AG04449 (cell line): ENCODE measurements at regions not wholly inside any gene's neighbourhood (a gene's known extent, or its start where the extent isn't known, plus 50 kb on each side); places are given as distances from the start of the nearest gene placed in this dataset.

Source experiments
- CTCF ChIA-PET: fragments of 350-600 bp; formaldehyde crosslinking; extraction: SDS; loops from one replicate; lab custom pipeline; 2021; ENCODE audit warnings: antibody characterized with exemption; lab: Yijun Ruan, JAX
- POLR2A ChIA-PET: fragments of 400-600, 350-600 bp; formaldehyde crosslinking; extraction: SDS; loops from one replicate; lab custom pipeline; 2020; ENCODE audit warnings: antibody characterized with exemption, inconsistent platforms; lab: Yijun Ruan, JAX
- DNase-seq: peaks from one replicate; pipeline ENCODE4 v3.0.0-alpha.2; 2010; ENCODE audit warnings: low read depth, low spot score
- H3K4me3 ChIP-seq: 2 replicates; pipeline ENCODE4 v1.5.1; 2011; ENCODE audit warnings: low read depth, mild to moderate bottlenecking, control low read depth, low read length
- CTCF ChIP-seq: IDR thresholded peaks from one replicate; pipeline ENCODE4 v1.5.1; 2011; ENCODE audit warnings: mild to moderate bottlenecking, moderate library complexity, low read length, control low read depth, inconsistent platforms; ENCODE audit not compliant: insufficient read depth; ENCODE audit errors: missing control alignments

- no peak for DNase-seq
- ChIA-PET CTCF (no interaction called here), POLR2A (no interaction called here)
- no peak for TF ChIP-seq CTCF
- H3K4me3 ChIP-seq: no peak overlapping the region
Observed at GRCh38 chr1:65486613-65487012, 66.1 kb downstream of the LEPR start.

GRCh38 chr1:65489481-65489880 is 69.0 kb downstream of the LEPR start:
- no peak for TF ChIP-seq CTCF
- no peak overlapping the region for H3K4me3 ChIP-seq
- ChIA-PET POLR2A (no interaction called here), CTCF (interaction anchor here (1.0 to 1.5 kb wide), 2 partner anchors 30 to 35 kb away, joined by 3 to 4 read pairs; no protein-coding TSS in a partner anchor)
- DNase-seq: no peak

- CTCF ChIA-PET: interaction anchor here (1.0 to 1.8 kb wide), 3 partner anchors 14 to 34 kb away, joined by 3 to 4 read pairs (median 4); no protein-coding TSS in a partner anchor
- no peak for DNase-seq
- no peak overlapping the region for H3K4me3 ChIP-seq
- no peak for TF ChIP-seq CTCF
- POLR2A ChIA-PET: no interaction called here
Observed at GRCh38 chr1:65490231-65491009, 70.0 kb downstream of the LEPR start.

GRCh38 chr1:65491472-65491871 is 71.0 kb downstream of the LEPR start:
- no peak for TF ChIP-seq CTCF
- ChIA-PET CTCF (interaction anchor here (1.2 to 1.8 kb wide), 2 partner anchors 11 to 13 kb away, joined by 3 to 4 read pairs; no protein-coding TSS in a partner anchor), POLR2A (no interaction called here)
- no peak for DNase-seq
- H3K4me3 ChIP-seq: no peak overlapping the region

GRCh38 chr1:65493802-65494201 is 73.3 kb downstream of the LEPR start:
- CTCF ChIA-PET: no interaction called here

More at GRCh38 chr1:65493802-65494201, 73.3 kb downstream of the LEPR start:
- no peak overlapping the region for H3K4me3 ChIP-seq
- TF ChIP-seq CTCF: no peak
- POLR2A ChIA-PET: no interaction called here
- DNase-seq: no peak
